Neural crest cell (in vitro differentiated cells): ENCODE measurements at regions not wholly inside any gene's neighbourhood (a gene's known extent, or its start where the extent isn't known, plus 50 kb on each side); places are given as distances from the start of the nearest gene placed in this dataset.

Experiments used
- DNase-seq: peaks from one replicate; pipeline ENCODE4 v3.0.0; 2021; ENCODE audit warnings: low read depth, mixed read lengths, low spot score
- H3K27ac Mint-ChIP-seq: one replicate; pipeline ENCODE4 v1.8.0; 2021; ENCODE audit warnings: mild to moderate bottlenecking, mixed read lengths; ENCODE audit not compliant: unreplicated experiment
- H3K27me3 Mint-ChIP-seq: 2 replicates; pipeline ENCODE4 v1.8.0; 2021; ENCODE audit warnings: low read depth, mild to moderate bottlenecking, mixed read lengths
- H3K36me3 Mint-ChIP-seq: 2 replicates; pipeline ENCODE4 v1.8.0; 2021; ENCODE audit warnings: low read depth, mild to moderate bottlenecking, mixed read lengths
- H3K4me1 Mint-ChIP-seq: 2 replicates; pipeline ENCODE4 v1.8.0; 2021; ENCODE audit warnings: mixed read lengths
- H3K4me3 Mint-ChIP-seq: one replicate; pipeline ENCODE4 v1.8.0; 2021; ENCODE audit warnings: mild to moderate bottlenecking, mixed read lengths
- H3K9me3 Mint-ChIP-seq: 2 replicates; pipeline ENCODE4 v1.8.0; 2021; ENCODE audit warnings: mixed read lengths
- TF ChIP-seq, protein P1 (sequence below): fragments of 200-600 bp; sonication (generic); conservative IDR thresholded peaks from 2 replicates; pipeline ENCODE4 v1.5.0; 2021; ENCODE audit warnings: antibody characterized with exemption, mild to moderate bottlenecking

DNA sequence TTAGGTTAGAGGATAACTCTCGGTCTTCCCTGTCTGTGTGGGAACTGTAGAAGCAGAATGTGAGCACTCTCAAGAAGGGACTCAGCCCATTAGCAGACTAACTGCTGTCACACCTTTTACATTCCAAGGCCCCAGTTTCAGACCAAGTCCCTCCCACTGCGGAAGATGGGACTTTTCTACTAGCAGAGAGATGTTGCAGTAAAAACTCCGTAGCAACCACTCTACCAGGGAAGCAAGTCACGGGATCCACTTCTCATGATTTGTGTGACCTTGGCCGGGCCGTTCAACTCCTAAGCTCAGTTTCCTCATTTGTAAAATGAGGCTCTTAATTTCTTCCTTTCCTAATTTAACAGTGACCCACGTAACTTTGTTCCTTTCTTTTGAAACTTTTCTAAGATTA lies 77.1 kb upstream of the SLC4A11 start:
- Mint-ChIP-seq H3K27me3 (no peaks in the 10 kb centered on the region), H3K9me3 (no peaks in the 10 kb centered on the region), H3K27ac (no peak overlapping the region), H3K4me3 (no peak overlapping the region), H3K36me3 (peaks cover 9% of the 10 kb centered on the region), H3K4me1 (peaks cover 11% of the 10 kb centered on the region)
- TF ChIP-seq, protein P1, sequence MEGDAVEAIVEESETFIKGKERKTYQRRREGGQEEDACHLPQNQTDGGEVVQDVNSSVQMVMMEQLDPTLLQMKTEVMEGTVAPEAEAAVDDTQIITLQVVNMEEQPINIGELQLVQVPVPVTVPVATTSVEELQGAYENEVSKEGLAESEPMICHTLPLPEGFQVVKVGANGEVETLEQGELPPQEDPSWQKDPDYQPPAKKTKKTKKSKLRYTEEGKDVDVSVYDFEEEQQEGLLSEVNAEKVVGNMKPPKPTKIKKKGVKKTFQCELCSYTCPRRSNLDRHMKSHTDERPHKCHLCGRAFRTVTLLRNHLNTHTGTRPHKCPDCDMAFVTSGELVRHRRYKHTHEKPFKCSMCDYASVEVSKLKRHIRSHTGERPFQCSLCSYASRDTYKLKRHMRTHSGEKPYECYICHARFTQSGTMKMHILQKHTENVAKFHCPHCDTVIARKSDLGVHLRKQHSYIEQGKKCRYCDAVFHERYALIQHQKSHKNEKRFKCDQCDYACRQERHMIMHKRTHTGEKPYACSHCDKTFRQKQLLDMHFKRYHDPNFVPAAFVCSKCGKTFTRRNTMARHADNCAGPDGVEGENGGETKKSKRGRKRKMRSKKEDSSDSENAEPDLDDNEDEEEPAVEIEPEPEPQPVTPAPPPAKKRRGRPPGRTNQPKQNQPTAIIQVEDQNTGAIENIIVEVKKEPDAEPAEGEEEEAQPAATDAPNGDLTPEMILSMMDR, result no peak
- no peak for DNase-seq

DNA sequence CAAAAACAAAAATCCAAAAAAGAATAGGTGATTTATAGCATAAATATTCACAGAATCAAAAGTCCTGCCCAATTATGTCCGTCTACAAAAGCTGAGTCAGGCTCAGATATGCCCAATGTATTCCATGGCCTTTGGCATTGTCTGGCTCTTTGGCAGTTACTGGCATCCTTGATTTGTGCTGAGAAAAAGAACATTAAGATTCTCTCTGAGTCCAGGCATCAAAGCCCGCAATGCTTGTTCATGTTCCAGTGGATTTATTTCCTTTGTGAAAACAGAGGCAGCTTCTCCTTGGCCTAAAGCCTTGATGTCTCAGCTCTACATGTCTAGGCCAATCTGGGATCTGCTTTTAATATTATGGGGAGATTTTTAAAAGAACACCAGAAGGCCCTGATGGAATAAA lies 76.1 kb upstream of the SLC4A11 start:
- no peak overlapping the region for H3K27ac Mint-ChIP-seq
- peaks cover 9% of the 10 kb centered on the region for H3K36me3 Mint-ChIP-seq
- no peak overlapping the region for H3K4me3 Mint-ChIP-seq
- no peak for DNase-seq
- H3K4me1 Mint-ChIP-seq, result peaks cover 11% of the 10 kb centered on the region
- no peaks in the 10 kb centered on the region for H3K9me3 Mint-ChIP-seq
- H3K27me3 Mint-ChIP-seq, result no peaks in the 10 kb centered on the region
- TF ChIP-seq, protein P1, result no peak

DNA sequence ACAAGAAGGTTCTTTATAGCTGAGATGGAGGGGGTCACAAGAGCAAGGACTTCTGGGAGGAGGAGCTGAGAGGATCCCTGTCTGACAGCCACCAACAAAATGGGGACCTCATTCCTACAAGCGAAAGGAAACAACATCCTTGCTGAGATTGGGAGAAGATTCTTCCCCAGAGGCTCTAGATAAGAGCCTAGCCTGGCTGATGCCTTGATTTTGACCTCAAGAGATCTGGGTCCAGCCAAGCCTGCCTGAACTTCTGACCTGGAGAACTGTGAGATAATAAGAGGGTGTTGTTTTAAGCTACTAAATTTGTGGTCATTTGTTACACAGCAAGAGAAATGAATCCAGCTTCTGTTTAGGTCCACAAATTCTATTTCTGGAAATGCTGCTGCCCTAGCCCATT lies 75.4 kb upstream of the SLC4A11 start:
- TF ChIP-seq, protein P1, result no peak
- no peak overlapping the region for H3K4me3 Mint-ChIP-seq
- no peaks in the 10 kb centered on the region for H3K9me3 Mint-ChIP-seq
- no peak overlapping the region for H3K27ac Mint-ChIP-seq
- no peak for DNase-seq
- H3K4me1 Mint-ChIP-seq, result peaks cover 11% of the 10 kb centered on the region
- H3K27me3 Mint-ChIP-seq, result no peaks in the 10 kb centered on the region
- H3K36me3 Mint-ChIP-seq, result peaks cover 12% of the 10 kb centered on the region

DNA sequence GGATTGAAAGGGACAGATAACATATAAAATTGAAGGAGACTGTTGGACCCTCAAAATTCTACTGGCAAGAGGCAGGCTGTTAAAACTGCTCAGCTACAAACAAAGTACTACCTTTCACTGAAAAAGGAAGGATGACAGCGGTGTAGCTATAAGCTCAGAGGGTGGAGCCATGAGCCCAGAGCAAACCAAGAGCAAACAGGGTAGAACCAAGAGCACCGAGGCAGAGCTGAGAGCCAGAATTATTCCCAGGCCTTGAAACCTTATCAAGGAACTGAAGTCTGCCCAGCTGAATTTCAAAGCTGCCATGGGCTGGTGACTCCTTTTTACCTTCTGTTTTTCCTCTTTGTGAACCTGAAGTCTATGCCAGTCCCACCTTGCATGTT lies 74.7 kb upstream of the SLC4A11 start:
- Mint-ChIP-seq H3K9me3 (no peaks in the 10 kb centered on the region), H3K27ac (no peak overlapping the region), H3K4me1 (peaks cover 11% of the 10 kb centered on the region), H3K36me3 (peaks cover 12% of the 10 kb centered on the region), H3K27me3 (no peaks in the 10 kb centered on the region), H3K4me3 (no peak overlapping the region)
- TF ChIP-seq, protein P1, result no peak
- no peak for DNase-seq

DNA sequence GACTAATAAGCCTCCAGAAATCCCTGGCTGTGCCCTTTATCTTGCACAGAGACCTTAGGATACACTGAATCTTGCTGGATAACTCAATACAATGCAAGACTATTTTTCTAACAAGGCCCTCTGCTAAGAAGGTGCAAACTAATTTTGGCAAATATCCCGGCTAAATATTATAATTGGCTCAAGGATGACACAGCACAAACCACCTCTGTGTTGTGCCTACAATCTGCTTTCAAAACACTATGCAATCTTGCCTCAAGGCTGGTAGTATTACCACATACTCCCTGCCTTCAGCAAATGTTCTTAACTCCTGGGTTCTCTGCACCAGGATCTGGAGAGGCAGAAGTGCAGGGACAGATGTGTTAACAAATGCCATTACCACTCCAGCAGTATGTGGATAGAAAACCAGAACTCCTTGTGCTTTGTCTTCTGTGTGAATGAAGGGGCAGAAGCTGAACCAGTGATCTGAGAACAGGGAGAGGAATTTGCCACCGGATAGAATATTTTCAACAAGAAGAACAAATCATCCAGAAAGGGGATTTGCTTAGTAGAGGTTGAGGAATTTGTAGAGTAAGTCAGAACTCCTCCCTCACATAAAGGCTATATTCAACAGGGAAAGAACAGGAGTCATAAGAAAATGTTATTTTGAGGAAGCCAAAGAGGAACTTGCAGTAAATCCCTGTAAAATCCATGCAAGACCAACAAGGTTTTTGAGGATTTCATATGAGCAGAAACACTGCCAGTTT lies 74.1 kb upstream of the SLC4A11 start:
- no peaks in the 10 kb centered on the region for H3K27me3 Mint-ChIP-seq
- DNase-seq, result no peak
- H3K36me3 Mint-ChIP-seq, result peaks cover 10% of the 10 kb centered on the region
- H3K27ac Mint-ChIP-seq, result no peak overlapping the region
- H3K9me3 Mint-ChIP-seq, result no peaks in the 10 kb centered on the region
- H3K4me1 Mint-ChIP-seq, result peaks cover 11% of the 10 kb centered on the region
- no peak overlapping the region for H3K4me3 Mint-ChIP-seq
- TF ChIP-seq, protein P1, result no peak
